BJ (cell line): ENCODE measurements at regions not wholly inside any gene's neighbourhood (a gene's known extent, or its start where the extent isn't known, plus 50 kb on each side); places are given as distances from the start of the nearest gene placed in this dataset.

ENCODE experiments used
- CTCF ChIA-PET: fragments of 350-600 bp; formaldehyde crosslinking; extraction: SDS; loops from one replicate; lab custom pipeline; 2021; ENCODE audit warnings: antibody characterized with exemption, inconsistent platforms; lab: Yijun Ruan, JAX
- POLR2A ChIA-PET: fragments of 300-600 bp; sonication (Branson Sonifier 250); formaldehyde crosslinking; extraction: SDS; loops from one replicate; lab custom pipeline; 2021; ENCODE audit warnings: antibody characterized with exemption; lab: Charles Lee
- DNase-seq: peaks from one replicate; pipeline ENCODE4 v3.0.0-alpha.2; 2011; ENCODE audit warnings: low read depth
- H3K27me3 ChIP-seq: 2 replicates; pipeline ENCODE4 v1.6.0; 2011; ENCODE audit warnings: low read length; ENCODE audit not compliant: control insufficient read depth, insufficient read depth
- H3K36me3 ChIP-seq: 2 replicates; pipeline ENCODE4 v1.5.1; 2011; ENCODE audit warnings: low read length; ENCODE audit not compliant: control insufficient read depth, insufficient read depth
- H3K4me3 ChIP-seq: 2 replicates; pipeline ENCODE4 v1.5.1; 2011; ENCODE audit warnings: low read depth, mild to moderate bottlenecking, control low read depth, low read length
- TF ChIP-seq, protein P1 (sequence below): IDR thresholded peaks from 2 replicates; pipeline ENCODE4 v1.5.1; 2011; ENCODE audit warnings: low read depth, mild to moderate bottlenecking, control low read depth, inconsistent platforms, low read length, moderate library complexity; ENCODE audit not compliant: insufficient read depth

DNA sequence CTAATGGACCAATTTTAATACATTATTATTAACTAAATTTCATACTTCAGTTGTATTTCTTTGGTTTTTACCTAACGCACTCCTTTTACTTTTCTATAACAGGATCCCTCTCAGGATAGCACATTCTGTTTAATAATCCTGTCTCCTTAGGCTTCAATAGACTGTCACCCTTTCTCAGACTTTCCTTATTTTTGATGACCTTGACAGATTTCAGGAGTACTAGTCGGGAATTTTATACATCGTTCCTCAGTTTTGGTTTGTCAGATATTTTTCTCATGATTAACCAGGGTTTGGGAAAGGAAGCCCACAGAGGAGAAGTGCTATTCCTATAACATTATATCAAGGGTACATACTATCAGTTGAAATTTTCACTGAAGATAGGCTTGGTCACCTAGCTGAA lies 768.0 kb upstream of the GJE1 start:
- TF ChIP-seq, protein P1, sequence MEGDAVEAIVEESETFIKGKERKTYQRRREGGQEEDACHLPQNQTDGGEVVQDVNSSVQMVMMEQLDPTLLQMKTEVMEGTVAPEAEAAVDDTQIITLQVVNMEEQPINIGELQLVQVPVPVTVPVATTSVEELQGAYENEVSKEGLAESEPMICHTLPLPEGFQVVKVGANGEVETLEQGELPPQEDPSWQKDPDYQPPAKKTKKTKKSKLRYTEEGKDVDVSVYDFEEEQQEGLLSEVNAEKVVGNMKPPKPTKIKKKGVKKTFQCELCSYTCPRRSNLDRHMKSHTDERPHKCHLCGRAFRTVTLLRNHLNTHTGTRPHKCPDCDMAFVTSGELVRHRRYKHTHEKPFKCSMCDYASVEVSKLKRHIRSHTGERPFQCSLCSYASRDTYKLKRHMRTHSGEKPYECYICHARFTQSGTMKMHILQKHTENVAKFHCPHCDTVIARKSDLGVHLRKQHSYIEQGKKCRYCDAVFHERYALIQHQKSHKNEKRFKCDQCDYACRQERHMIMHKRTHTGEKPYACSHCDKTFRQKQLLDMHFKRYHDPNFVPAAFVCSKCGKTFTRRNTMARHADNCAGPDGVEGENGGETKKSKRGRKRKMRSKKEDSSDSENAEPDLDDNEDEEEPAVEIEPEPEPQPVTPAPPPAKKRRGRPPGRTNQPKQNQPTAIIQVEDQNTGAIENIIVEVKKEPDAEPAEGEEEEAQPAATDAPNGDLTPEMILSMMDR: no peak

DNA sequence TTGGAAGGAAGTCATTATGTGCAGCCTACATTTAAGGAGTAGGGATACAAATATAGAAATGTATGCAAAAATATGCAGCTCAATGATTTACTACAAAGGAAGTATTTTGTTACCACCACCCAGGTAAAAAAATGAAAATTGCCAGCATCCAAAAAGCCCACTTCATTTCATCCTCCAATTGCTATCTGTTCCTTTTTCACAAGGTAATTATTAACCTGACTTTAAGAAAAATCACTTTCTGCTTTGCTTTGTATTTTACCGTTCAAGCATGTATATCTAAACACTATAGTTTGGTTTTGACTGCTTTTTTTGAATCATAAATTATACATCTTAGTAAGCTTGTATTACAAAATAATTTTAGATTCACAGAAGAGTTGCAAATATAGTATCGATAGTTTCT lies 768.5 kb upstream of the GJE1 start:
- Histone ChIP-seq H3K27me3 (no peaks in the 10 kb centered on the region), H3K4me3 (no peak overlapping the region), H3K36me3 (no peaks in the 10 kb centered on the region)
- DNase-seq: no peak
- CTCF ChIA-PET: no interaction called here
- TF ChIP-seq, protein P1: no peak
- POLR2A ChIA-PET: no interaction called here

More for the DNA sequence above, 768.0 kb upstream of the GJE1 start:
- no peak for DNase-seq
- POLR2A ChIA-PET: no interaction called here
- H3K36me3 ChIP-seq: no peaks in the 10 kb centered on the region
- no peak overlapping the region for H3K4me3 ChIP-seq
- no peaks in the 10 kb centered on the region for H3K27me3 ChIP-seq
- CTCF ChIA-PET: no interaction called here

DNA sequence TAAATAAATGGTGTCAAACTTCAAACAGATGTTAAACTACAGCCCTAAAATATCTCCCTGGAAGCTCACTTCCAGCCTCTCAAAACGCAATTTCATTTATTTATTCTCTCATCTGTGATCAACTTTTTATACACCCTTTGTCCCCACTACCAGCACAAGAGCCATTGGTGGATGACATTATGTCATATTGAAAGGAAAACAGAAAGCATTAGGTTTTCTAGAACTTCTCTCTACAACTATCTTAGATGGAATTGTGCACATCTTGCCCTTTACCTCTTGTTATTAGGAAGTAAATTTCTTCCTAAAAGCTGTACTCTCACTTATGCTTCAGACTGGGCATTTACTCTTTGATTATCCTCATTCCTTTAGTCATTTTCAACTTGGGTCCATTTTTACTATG lies 771.2 kb upstream of the GJE1 start:
- POLR2A ChIA-PET: no interaction called here
- Histone ChIP-seq H3K4me3 (no peak overlapping the region), H3K27me3 (no peaks in the 10 kb centered on the region), H3K36me3 (no peaks in the 10 kb centered on the region)
- CTCF ChIA-PET: interaction anchor here (0.6 kb wide), 1 partner anchor 16 kb away, joined by 3 read pairs; no protein-coding TSS in a partner anchor
- no peak for DNase-seq
- TF ChIP-seq, protein P1: no peak

DNA sequence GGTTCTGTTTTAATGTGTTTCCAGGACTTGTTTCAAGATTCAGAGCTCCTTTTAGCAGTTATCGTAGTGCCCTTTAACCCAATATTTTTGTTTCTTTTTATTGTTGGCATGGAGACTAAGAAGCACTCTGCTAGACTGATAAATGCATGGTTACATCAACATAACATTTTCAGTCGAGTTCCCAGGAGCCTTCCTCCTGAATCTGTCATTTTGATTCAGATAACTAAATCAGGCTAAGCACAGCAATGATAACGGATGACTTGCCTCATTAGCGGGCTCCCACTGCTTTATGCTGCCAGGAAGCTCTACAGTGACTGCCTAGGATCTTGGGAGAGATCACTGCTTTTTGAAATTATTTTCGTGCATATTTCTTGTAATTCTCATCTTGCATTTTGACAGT lies 772.8 kb upstream of the GJE1 start:
- Histone ChIP-seq H3K36me3 (no peaks in the 10 kb centered on the region), H3K4me3 (no peak overlapping the region), H3K27me3 (no peaks in the 10 kb centered on the region)
- CTCF ChIA-PET: interaction anchor here (0.6 kb wide), 1 partner anchor 79 kb away, joined by 5 read pairs; no protein-coding TSS in a partner anchor
- TF ChIP-seq, protein P1: no peak
- no peak for DNase-seq
- POLR2A ChIA-PET: interaction anchor here (0.6 kb wide), 1 partner anchor 690 kb away, joined by 3 read pairs; no protein-coding TSS in a partner anchor

DNA sequence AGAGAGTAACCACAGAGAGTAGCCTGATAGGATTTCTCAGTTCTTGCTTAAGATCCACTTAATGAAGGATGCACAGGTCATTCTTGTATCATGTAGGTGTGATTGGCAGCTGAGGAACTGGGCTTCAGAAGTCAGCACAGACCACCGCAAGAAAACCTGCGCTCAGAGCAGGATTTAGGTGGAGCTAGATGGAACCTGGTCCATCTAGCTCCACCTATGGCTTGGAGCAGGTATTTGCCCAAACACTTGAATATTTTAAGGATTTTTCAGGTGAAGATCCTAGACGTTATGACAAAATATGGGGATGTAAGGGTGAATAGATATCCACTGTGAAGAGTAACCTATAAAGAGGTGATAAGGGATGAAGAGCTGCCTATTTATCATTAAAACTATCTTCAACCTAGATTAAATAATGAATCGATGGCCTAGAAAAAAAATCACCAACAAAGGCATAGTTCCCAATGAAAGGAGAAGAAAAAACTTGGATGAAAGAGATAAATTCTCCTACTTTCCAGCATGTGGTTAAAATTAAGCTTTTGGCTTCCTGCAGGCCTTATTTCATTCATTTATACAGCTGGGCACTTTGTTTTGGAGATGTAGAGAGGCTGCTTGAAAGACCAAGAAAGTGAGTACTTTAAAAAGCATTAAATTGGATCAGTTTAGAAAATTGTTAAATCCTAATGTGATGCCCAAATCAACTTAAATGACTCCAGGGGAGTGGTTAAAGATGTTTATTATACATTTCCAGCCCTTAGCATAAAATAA lies 778.4 kb upstream of the GJE1 start:
- Histone ChIP-seq H3K27me3 (no peaks in the 10 kb centered on the region), H3K4me3 (no peak overlapping the region), H3K36me3 (no peaks in the 10 kb centered on the region)
- CTCF ChIA-PET: no interaction called here
- TF ChIP-seq, protein P1: no peak
- POLR2A ChIA-PET: no interaction called here
- DNase-seq: no peak
